ENCODE measurements at regions not wholly inside any gene's neighbourhood (a gene's known extent, or its start where the extent isn't known, plus 50 kb on each side); places are given as distances from the start of the nearest gene placed in this dataset.

GRCh38 chrX:149374751-149375150 lies 130.4 kb downstream of the IDS start:
- Histone ChIP-seq H2AFZ (ENCODE audit: low read length) (no peak overlapping the region), H3K9me3 (replicated peaks in 1 of 2; ENCODE audit: control insufficient read depth in 2 of 2, insufficient read depth in 1 of 2, low read depth in 1 of 2, low read length in 2 of 2) (no peaks in the 10 kb centered on the region), H2BK12ac (ENCODE audit: low read length) (no peak overlapping the region), H3K79me1 (ENCODE audit: low read depth, low read length) (no peaks in the 10 kb centered on the region), H4K91ac (ENCODE audit: low read depth, low read length, poor library complexity) (no peak overlapping the region), H2BK120ac (ENCODE audit: low read depth, low read length) (no peak overlapping the region), H3K27me3 (ENCODE audit: control insufficient read depth in 3 of 3, insufficient read depth in 3 of 3, low read depth in 1 of 3, low read length in 3 of 3) (no peaks in the 10 kb centered on the region), H2AK5ac (ENCODE audit: low read depth, low read length) (no peak overlapping the region), H3K4me1 (ENCODE audit: control insufficient read depth in 2 of 2, insufficient read depth in 1 of 2, low read depth in 1 of 2, low read length in 2 of 2) (no peaks in the 10 kb centered on the region), H2BK15ac (ENCODE audit: low read length) (no peak overlapping the region), H3K4me2 (ENCODE audit: insufficient read depth, low read length, poor library complexity, severe bottlenecking) (no peak overlapping the region), H4K8ac (ENCODE audit: low read depth, low read length) (no peak overlapping the region), H3K4ac (ENCODE audit: low read length) (no peak overlapping the region), H3K9ac (ENCODE audit: low read depth, low read length, poor library complexity) (no peak overlapping the region), H3K14ac (ENCODE audit: low read length) (no peak overlapping the region), H3K36me3 (replicated peaks in 1 of 2; ENCODE audit: control insufficient read depth in 2 of 2, insufficient read depth in 2 of 2, low read length in 2 of 2) (no peaks in the 10 kb centered on the region), H3K27ac (replicated peaks; ENCODE audit: low read length) (no peak overlapping the region), H3K4me3 (ENCODE audit: low read length in 2 of 2) (no peak overlapping the region), H3K23ac (ENCODE audit: low read depth, low read length, poor library complexity) (no peak overlapping the region), H2BK5ac (ENCODE audit: low read length) (no peak overlapping the region), H3K18ac (ENCODE audit: low read length) (no peak overlapping the region)
- DNase-seq (ENCODE audit: low spot score) = no peak
- no CpG with 5 or more reads among the region's 3 CpGs for WGBS, 2 donors (ENCODE audit: extremely low coverage in 2 of 2, insufficient read length in 2 of 2, insufficient replicate concordance in 1 of 2)

DNA sequence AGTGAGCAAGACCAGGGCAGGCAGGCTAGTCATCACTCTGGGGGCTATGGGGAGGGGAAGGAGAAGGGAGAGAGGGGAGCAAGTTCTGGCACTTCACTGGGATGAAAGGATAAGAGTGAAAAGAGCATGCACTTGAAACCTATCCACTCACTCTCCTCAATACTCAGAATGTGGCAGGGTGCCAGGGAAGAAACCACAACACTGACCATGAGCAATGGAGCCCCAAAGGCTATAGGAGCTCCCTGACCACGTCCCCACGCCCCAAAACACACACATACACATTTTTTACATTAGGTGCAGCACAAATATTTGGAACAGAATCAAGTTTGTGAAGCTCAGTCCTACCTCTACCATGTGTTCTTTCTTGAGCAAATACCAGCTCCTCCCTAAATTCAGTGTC lies 132.2 kb downstream of the IDS start:
- no peaks in the 10 kb centered on the region for H3K9me3 ChIP-seq (replicated peaks in 1 of 2; ENCODE audit: control insufficient read depth in 2 of 2, insufficient read depth in 1 of 2, low read depth in 1 of 2, low read length in 2 of 2)
- no peak overlapping the region for H3K18ac ChIP-seq (ENCODE audit: low read length)
- no peaks in the 10 kb centered on the region for H3K27me3 ChIP-seq (ENCODE audit: control insufficient read depth in 3 of 3, insufficient read depth in 3 of 3, low read depth in 1 of 3, low read length in 3 of 3)
- DNase-seq (ENCODE audit: low spot score) = no peak
- no peak overlapping the region for H3K14ac ChIP-seq (ENCODE audit: low read length)
- H2BK15ac ChIP-seq (ENCODE audit: low read length) = no peak overlapping the region
- H3K27ac ChIP-seq (replicated peaks; ENCODE audit: low read length) = no peak overlapping the region
- no peak overlapping the region for H2BK12ac ChIP-seq (ENCODE audit: low read length)
- no peak overlapping the region for H2BK120ac ChIP-seq (ENCODE audit: low read depth, low read length)
- H3K36me3 ChIP-seq (replicated peaks in 1 of 2; ENCODE audit: control insufficient read depth in 2 of 2, insufficient read depth in 2 of 2, low read length in 2 of 2) = no peaks in the 10 kb centered on the region
- no peak overlapping the region for H3K9ac ChIP-seq (ENCODE audit: low read depth, low read length, poor library complexity)
- no peak overlapping the region for H3K4me2 ChIP-seq (ENCODE audit: insufficient read depth, low read length, poor library complexity, severe bottlenecking)
- WGBS, 2 donors (ENCODE audit: extremely low coverage in 2 of 2, insufficient read length in 2 of 2, insufficient replicate concordance in 1 of 2) = no CpG with 5 or more reads among the region's 2 CpGs
- H3K4ac ChIP-seq (ENCODE audit: low read length) = no peak overlapping the region
- H3K23ac ChIP-seq (ENCODE audit: low read depth, low read length, poor library complexity) = no peak overlapping the region
- H2AFZ ChIP-seq (ENCODE audit: low read length) = no peak overlapping the region
- no peak overlapping the region for H2BK5ac ChIP-seq (ENCODE audit: low read length)
- H3K4me3 ChIP-seq (ENCODE audit: low read length in 2 of 2) = no peak overlapping the region
- no peaks in the 10 kb centered on the region for H3K4me1 ChIP-seq (ENCODE audit: control insufficient read depth in 2 of 2, insufficient read depth in 1 of 2, low read depth in 1 of 2, low read length in 2 of 2)
- H4K91ac ChIP-seq (ENCODE audit: low read depth, low read length, poor library complexity) = no peak overlapping the region
- no peak overlapping the region for H2AK5ac ChIP-seq (ENCODE audit: low read depth, low read length)
- H4K8ac ChIP-seq (ENCODE audit: low read depth, low read length) = no peak overlapping the region
- H3K79me1 ChIP-seq (ENCODE audit: low read depth, low read length) = no peaks in the 10 kb centered on the region

GRCh38 chrX:149371986-149372385 lies 133.1 kb downstream of the IDS start:
- Histone ChIP-seq H2BK15ac (ENCODE audit: low read length) (no peak overlapping the region), H3K4ac (ENCODE audit: low read length) (no peak overlapping the region), H4K8ac (ENCODE audit: low read depth, low read length) (no peak overlapping the region), H3K4me3 (ENCODE audit: low read length in 2 of 2) (no peak overlapping the region), H3K9me3 (replicated peaks in 1 of 2; ENCODE audit: control insufficient read depth in 2 of 2, insufficient read depth in 1 of 2, low read depth in 1 of 2, low read length in 2 of 2) (no peaks in the 10 kb centered on the region), H3K27me3 (ENCODE audit: control insufficient read depth in 3 of 3, insufficient read depth in 3 of 3, low read depth in 1 of 3, low read length in 3 of 3) (no peaks in the 10 kb centered on the region), H3K27ac (replicated peaks; ENCODE audit: low read length) (no peak overlapping the region), H3K9ac (ENCODE audit: low read depth, low read length, poor library complexity) (no peak overlapping the region), H3K79me1 (ENCODE audit: low read depth, low read length) (no peaks in the 10 kb centered on the region), H2BK5ac (ENCODE audit: low read length) (no peak overlapping the region), H2AFZ (ENCODE audit: low read length) (no peak overlapping the region), H3K18ac (ENCODE audit: low read length) (no peak overlapping the region), H2AK5ac (ENCODE audit: low read depth, low read length) (no peak overlapping the region), H3K14ac (ENCODE audit: low read length) (no peak overlapping the region), H3K4me1 (ENCODE audit: control insufficient read depth in 2 of 2, insufficient read depth in 1 of 2, low read depth in 1 of 2, low read length in 2 of 2) (no peaks in the 10 kb centered on the region), H4K91ac (ENCODE audit: low read depth, low read length, poor library complexity) (no peak overlapping the region), H3K36me3 (replicated peaks in 1 of 2; ENCODE audit: control insufficient read depth in 2 of 2, insufficient read depth in 2 of 2, low read length in 2 of 2) (no peaks in the 10 kb centered on the region), H2BK120ac (ENCODE audit: low read depth, low read length) (no peak overlapping the region), H3K4me2 (ENCODE audit: insufficient read depth, low read length, poor library complexity, severe bottlenecking) (no peak overlapping the region), H2BK12ac (ENCODE audit: low read length) (no peak overlapping the region), H3K23ac (ENCODE audit: low read depth, low read length, poor library complexity) (no peak overlapping the region)
- no CpG with 5 or more reads among the region's 3 CpGs for WGBS, 2 donors (ENCODE audit: extremely low coverage in 2 of 2, insufficient read length in 2 of 2, insufficient replicate concordance in 1 of 2)
- DNase-seq (ENCODE audit: low spot score) = no peak

DNA sequence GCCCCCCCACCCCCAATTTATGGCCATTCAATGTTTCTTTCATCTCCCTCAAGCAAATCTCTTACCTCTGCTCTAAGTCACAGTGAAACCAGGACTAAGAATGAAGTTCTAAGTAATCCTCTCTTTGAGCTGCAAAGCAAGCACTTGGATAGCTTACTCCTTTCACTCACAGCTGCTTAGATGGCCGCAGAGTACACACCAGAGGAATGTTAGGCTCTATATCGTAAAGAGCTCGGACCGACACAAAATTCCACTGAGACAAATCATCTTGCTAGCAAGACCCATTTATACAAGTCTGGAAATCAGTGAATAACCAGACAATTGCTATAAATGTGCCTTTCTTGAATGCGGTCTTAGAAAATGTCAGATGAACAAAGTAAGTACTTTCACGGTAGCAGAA lies 135.0 kb downstream of the IDS start:
- no peak overlapping the region for H2BK120ac ChIP-seq (ENCODE audit: low read depth, low read length)
- H3K4me2 ChIP-seq (ENCODE audit: insufficient read depth, low read length, poor library complexity, severe bottlenecking) = no peak overlapping the region
- no peak overlapping the region for H3K9ac ChIP-seq (ENCODE audit: low read depth, low read length, poor library complexity)
- no peak overlapping the region for H4K91ac ChIP-seq (ENCODE audit: low read depth, low read length, poor library complexity)
- H3K9me3 ChIP-seq (replicated peaks in 1 of 2; ENCODE audit: control insufficient read depth in 2 of 2, insufficient read depth in 1 of 2, low read depth in 1 of 2, low read length in 2 of 2) = no peaks in the 10 kb centered on the region
- H2AK5ac ChIP-seq (ENCODE audit: low read depth, low read length) = no peak overlapping the region
- no peaks in the 10 kb centered on the region for H3K36me3 ChIP-seq (replicated peaks in 1 of 2; ENCODE audit: control insufficient read depth in 2 of 2, insufficient read depth in 2 of 2, low read length in 2 of 2)
- no peak overlapping the region for H3K4ac ChIP-seq (ENCODE audit: low read length)
- H2BK15ac ChIP-seq (ENCODE audit: low read length) = no peak overlapping the region
- H3K23ac ChIP-seq (ENCODE audit: low read depth, low read length, poor library complexity) = no peak overlapping the region
- WGBS, 2 donors (ENCODE audit: extremely low coverage in 2 of 2, insufficient read length in 2 of 2, insufficient replicate concordance in 1 of 2) = no CpG with 5 or more reads among the region's 6 CpGs
- no peaks in the 10 kb centered on the region for H3K4me1 ChIP-seq (ENCODE audit: control insufficient read depth in 2 of 2, insufficient read depth in 1 of 2, low read depth in 1 of 2, low read length in 2 of 2)
- no peak overlapping the region for H2BK5ac ChIP-seq (ENCODE audit: low read length)
- H3K14ac ChIP-seq (ENCODE audit: low read length) = no peak overlapping the region
- no peaks in the 10 kb centered on the region for H3K79me1 ChIP-seq (ENCODE audit: low read depth, low read length)
- no peak overlapping the region for H3K27ac ChIP-seq (replicated peaks; ENCODE audit: low read length)
- H3K27me3 ChIP-seq (ENCODE audit: control insufficient read depth in 3 of 3, insufficient read depth in 3 of 3, low read depth in 1 of 3, low read length in 3 of 3) = no peaks in the 10 kb centered on the region
- no peak overlapping the region for H3K4me3 ChIP-seq (ENCODE audit: low read length in 2 of 2)
- DNase-seq (ENCODE audit: low spot score) = no peak
- H2BK12ac ChIP-seq (ENCODE audit: low read length) = no peak overlapping the region
- H2AFZ ChIP-seq (ENCODE audit: low read length) = no peak overlapping the region
- H4K8ac ChIP-seq (ENCODE audit: low read depth, low read length) = no peak overlapping the region
- no peak overlapping the region for H3K18ac ChIP-seq (ENCODE audit: low read length)

All from neuronal stem cell (in vitro differentiated cells).